Left lung (tissue), 4 donors: ENCODE measurements at regions not wholly inside any gene's neighbourhood (a gene's known extent, or its start where the extent isn't known, plus 50 kb on each side); places are given as distances from the start of the nearest gene placed in this dataset.
"Not testable (repeated sequence)": the region's sequence is repeated elsewhere in the genome, so short reads cannot be mapped to it uniquely, and the experiment has no call there.

Experiments used
- ATAC-seq: fragments of 200-7000 bp; cut with Tn5 transposase; one replicate; pipeline ENCODE4 v1.9.1; 2020; ENCODE audit warnings: moderate library complexity
- DNase-seq, 4 donors: peaks; one replicate each; pipeline ENCODE4 v3.0.0-alpha.2; 2013 to 2020
- H3K27ac ChIP-seq, 2 donors: fragments of 200-600 bp; sonication (generic) in 1 of 2; one replicate each; pipeline versions ENCODE4 v1.5.0 to v1.8.0; 2020 to 2021
- H3K27me3 ChIP-seq, 2 donors: fragments of 200-600 bp; sonication (generic) in 1 of 2; one replicate each; pipeline versions ENCODE4 v1.5.0 to v1.8.0; 2020 to 2021
- H3K36me3 ChIP-seq, 2 donors: fragments of 200-600 bp; sonication (generic) in 1 of 2; one replicate each; pipeline versions ENCODE4 v1.5.0 to v1.8.0; 2020 to 2021
- H3K4me1 ChIP-seq, 2 donors: fragments of 200-600 bp; one replicate each; pipeline ENCODE4 v1.8.0; 2021
- H3K4me3 ChIP-seq, 2 donors: fragments of 200-600 bp; sonication (generic) in 1 of 2; one replicate each; pipeline versions ENCODE4 v1.5.0 to v1.8.0; 2020 to 2021; ENCODE audit warnings: mild to moderate bottlenecking in 1 of 2
- H3K9me3 ChIP-seq, 2 donors: fragments of 200-600 bp; sonication (generic) in 1 of 2; one replicate each; pipeline versions ENCODE4 v1.5.0 to v1.8.0; 2020 to 2021
- CTCF ChIP-seq, 2 donors: fragments of 200-600 bp; sonication (generic) in 1 of 2; IDR thresholded peaks; one replicate each; pipeline versions ENCODE4 v1.5.0 to v1.8.0; 2021; ENCODE audit warnings: antibody characterized with exemption in 2 of 2
- intact Hi-C, 2 donors: fragments of 100-400 bp; cut with DNase I; formaldehyde crosslinking; loops; one replicate each; pipeline versions ENCODE4 v1.11.2 to v1.14.2; 2022
- donor health status: DM: no; HTN: yes; CAD: no.
- donor health status: DM: no; HTN: no; CAD: no.

- intact Hi-C loops = no loop called here
- TF ChIP-seq CTCF (IDR thresholded peaks at IDR 0.05) = no peak
- H3K36me3 ChIP-seq = no peaks in the 10 kb centered on the region
- peak; percentile 41 for ATAC-seq
- no peak overlapping the region for H3K27ac ChIP-seq
- peak in 2 of 4 donors; percentile 3 to 5 for DNase-seq
- H3K4me1 ChIP-seq = no peaks in the 10 kb centered on the region
- H3K4me3 ChIP-seq = no peak overlapping the region
- H3K9me3 ChIP-seq = no peaks in the 10 kb centered on the region
- H3K27me3 ChIP-seq = no peaks in the 10 kb centered on the region
Observed at GRCh38 chr6:68226460-68226859, 408.6 kb upstream of the ADGRB3 start.

- no peak for TF ChIP-seq CTCF (IDR thresholded peaks at IDR 0.05)
- Histone ChIP-seq H3K27ac (no peak overlapping the region), H3K9me3 (no peaks in the 10 kb centered on the region), H3K4me1 (no peaks in the 10 kb centered on the region), H3K4me3 (no peak overlapping the region), H3K36me3 (no peaks in the 10 kb centered on the region), H3K27me3 (no peaks in the 10 kb centered on the region)
- intact Hi-C loops = no loop called here
- no peak for ATAC-seq
- no peak for DNase-seq
Observed at GRCh38 chr6:68225729-68226128, 409.4 kb upstream of the ADGRB3 start.

- intact Hi-C loops = no loop called here
- DNase-seq (no peak), ATAC-seq (peak; percentile 92)
- H3K27me3 ChIP-seq = no peaks in the 10 kb centered on the region
- peaks cover 0 to 28% of the 10 kb centered on the region in 2 donors for H3K9me3 ChIP-seq
- no peaks in the 10 kb centered on the region for H3K36me3 ChIP-seq
- H3K27ac ChIP-seq = no peak overlapping the region
- H3K4me1 ChIP-seq = no peaks in the 10 kb centered on the region
- TF ChIP-seq CTCF (IDR thresholded peaks at IDR 0.05) = no peak
- H3K4me3 ChIP-seq = no peak overlapping the region
Observed at GRCh38 chr6:68211242-68211795, 423.8 kb upstream of the ADGRB3 start.

- H3K9me3 ChIP-seq = peaks cover 0 to 15% of the 10 kb centered on the region in 2 donors
- H3K27ac ChIP-seq, H3K27me3 ChIP-seq, H3K4me3 ChIP-seq, DNase-seq, H3K4me1 ChIP-seq, H3K36me3 ChIP-seq, intact Hi-C loops, ATAC-seq: not testable (repeated sequence)
Observed at GRCh38 chr6:68207612-68208011, 427.5 kb upstream of the ADGRB3 start.

- TF ChIP-seq CTCF (IDR thresholded peaks at IDR 0.05) = no peak
- H3K36me3 ChIP-seq = no peaks in the 10 kb centered on the region
- no peaks in the 10 kb centered on the region for H3K4me1 ChIP-seq
- H3K27ac ChIP-seq = no peak overlapping the region
- no peak overlapping the region for H3K4me3 ChIP-seq
- peaks cover 0 to 16% of the 10 kb centered on the region in 2 donors for H3K9me3 ChIP-seq
- no peak for ATAC-seq
- no peaks in the 10 kb centered on the region for H3K27me3 ChIP-seq
- no peak for DNase-seq
- intact Hi-C loops = no loop called here
Observed at GRCh38 chr6:68200929-68201328, 434.2 kb upstream of the ADGRB3 start.

GRCh38 chr6:68197356-68197755 lies 437.7 kb upstream of the ADGRB3 start:
- Histone ChIP-seq H3K9me3 (peaks cover 0 to 28% of the 10 kb centered on the region in 2 donors), H3K27me3 (no peaks in the 10 kb centered on the region), H3K27ac (no peak overlapping the region), H3K4me1 (no peaks in the 10 kb centered on the region), H3K36me3 (no peaks in the 10 kb centered on the region), H3K4me3 (no peak overlapping the region)
- TF ChIP-seq CTCF (IDR thresholded peaks at IDR 0.05) = no peak
- DNase-seq (no peak), ATAC-seq (no peak)
- intact Hi-C loops = no loop called here
